ENCODE measurements at regions not wholly inside any gene's neighbourhood (a gene's known extent, or its start where the extent isn't known, plus 50 kb on each side); places are given as distances from the start of the nearest gene placed in this dataset.

GRCh38 chr10:4329225-4329624, 496.8 kb upstream of the AKR1E2 start:
- TF ChIP-seq POLR2A (IDR thresholded peaks at IDR 0.05; ENCODE audit: low read depth, low read length) (no peak), TAF1 (IDR thresholded peaks at IDR 0.05; ENCODE audit: low read depth, low read length) (no peak), POLR2AphosphoS5 (IDR thresholded peaks at IDR 0.05; ENCODE audit: low read depth, low read length) (no peak), POU2F2 (IDR thresholded peaks at IDR 0.05; ENCODE audit: low read depth, low read length) (no peak), PAX5 (IDR thresholded peaks at IDR 0.05; ENCODE audit: insufficient read depth, low read length, severe bottlenecking) (no peak), SPI1 (IDR thresholded peaks at IDR 0.05; ENCODE audit: low read depth, low read length) (no peak)
